K562 (cell line): ENCODE measurements at regions not wholly inside any gene's neighbourhood (a gene's known extent, or its start where the extent isn't known, plus 50 kb on each side); places are given as distances from the start of the nearest gene placed in this dataset.
A peak's percentile ranks its signal among the peaks of the same experiment; 100 is the strongest.

ENCODE experiments used
- BRF1 ChIP-seq: IDR thresholded peaks from 3 replicates; pipeline ENCODE4 v1.6.1; 2011; ENCODE audit warnings: borderline replicate concordance, mild to moderate bottlenecking; ENCODE audit not compliant: insufficient read length; ENCODE audit errors: extremely low read depth
- CC2D1A ChIP-seq: fragments of 450-650 bp; IDR thresholded peaks from 2 replicates; pipeline ENCODE4 v1.6.1; 2017; ENCODE audit warnings: mild to moderate bottlenecking
- CEBPB ChIP-seq: fragments of 450-650 bp; IDR thresholded peaks from 2 replicates; pipeline ENCODE4 v1.6.1; 2016; ENCODE audit warnings: missing genetic modification characterization, missing compliant biosample characterization
- DIDO1 ChIP-seq: fragments of 450-650 bp; IDR thresholded peaks from 2 replicates; pipeline ENCODE4 v1.6.1; 2016; ENCODE audit warnings: low read depth, missing biosample characterization, missing genetic modification characterization
- DPF2 ChIP-seq: fragments of 450-650 bp; IDR thresholded peaks from 2 replicates; pipeline ENCODE4 v1.6.1; 2016
- EGR1 ChIP-seq: fragments of 450-650 bp; conservative IDR thresholded peaks from 2 replicates; pipeline ENCODE4 v1.6.1; 2017; ENCODE audit warnings: mild to moderate bottlenecking
- EHMT2 ChIP-seq: fragments of 450-650 bp; IDR thresholded peaks from 2 replicates; pipeline ENCODE4 v1.6.1; 2018; ENCODE audit warnings: antibody characterized with exemption
- ELF2 ChIP-seq: fragments of 250-450 bp; sonication (Bioruptor Pico); IDR thresholded peaks from 2 replicates; pipeline ENCODE4 v1.5.0; 2021; ENCODE audit warnings: mild to moderate bottlenecking
- ETV5 ChIP-seq: sonication (generic); formaldehyde crosslinking; IDR thresholded peaks from 2 replicates; pipeline ENCODE4 v1.4.0; 2020; ENCODE audit warnings: low read depth, mild to moderate bottlenecking, missing genetic modification reagents
- FOXA3 ChIP-seq, 2 experiments: fragments of 450-650 bp in 1 of 2; sonication (generic) in 1 of 2; formaldehyde crosslinking; IDR thresholded peaks in 1 of 2; conservative IDR thresholded peaks in 1 of 2; 2 replicates each; pipeline versions ENCODE4 v1.4.0 to v1.8.0; 2020 to 2022; ENCODE audit warnings: mild to moderate bottlenecking in 2 of 2, missing genetic modification reagents in 1 of 2
- GABPB1 ChIP-seq: sonication (generic); formaldehyde crosslinking; IDR thresholded peaks from 2 replicates; pipeline ENCODE4 v1.8.0; 2022; ENCODE audit warnings: mild to moderate bottlenecking, missing genetic modification reagents
- GATA2 ChIP-seq: sonication (generic); formaldehyde crosslinking; IDR thresholded peaks from 2 replicates; pipeline ENCODE4 v1.4.0; 2020; ENCODE audit warnings: mild to moderate bottlenecking, missing genetic modification reagents
- HOXB6 ChIP-seq: fragments of 250-450 bp; sonication (Bioruptor Pico); IDR thresholded peaks from 2 replicates; pipeline ENCODE4 v1.5.1; 2022; ENCODE audit warnings: mild to moderate bottlenecking, borderline replicate concordance
- KAT8 ChIP-seq: fragments of 450-650 bp; IDR thresholded peaks from 2 replicates; pipeline ENCODE4 v1.6.1; 2016; ENCODE audit warnings: low read depth, mild to moderate bottlenecking
- PCBP1 ChIP-seq: fragments of 200-400 bp; formaldehyde crosslinking; IDR thresholded peaks from 2 replicates; pipeline ENCODE4 v1.6.1; 2018; ENCODE audit warnings: mild to moderate bottlenecking, low read depth, low read length; ENCODE audit not compliant: poor library complexity, severe bottlenecking
- PHF20 ChIP-seq: fragments of 450-650 bp; IDR thresholded peaks from 2 replicates; pipeline ENCODE4 v1.6.1; 2018; ENCODE audit not compliant: partially characterized antibody
- POLR2AphosphoS5 ChIP-seq: IDR thresholded peaks from 2 replicates; pipeline ENCODE4 v1.6.1; 2011; ENCODE audit warnings: mild to moderate bottlenecking, low read depth, low read length, moderate library complexity; ENCODE audit not compliant: control insufficient read depth, insufficient read depth
- PPARD ChIP-seq: fragments of 250-450 bp; sonication (Bioruptor Pico); IDR thresholded peaks from 2 replicates; pipeline ENCODE4 v1.8.0; 2022; ENCODE audit warnings: inconsistent platforms, mild to moderate bottlenecking, moderate library complexity
- PYGO2 ChIP-seq: fragments of 450-650 bp; IDR thresholded peaks from 2 replicates; pipeline ENCODE4 v1.6.1; 2016; ENCODE audit warnings: mild to moderate bottlenecking, missing genetic modification characterization, moderate library complexity, missing compliant biosample characterization
- SAP30 ChIP-seq: fragments of 200-600 bp; sonication (generic); IDR thresholded peaks from 2 replicates; pipeline ENCODE4 v1.6.1; 2012; ENCODE audit warnings: borderline replicate concordance, low read depth, mild to moderate bottlenecking, moderate library complexity, low read length, control low read depth, inconsistent platforms; ENCODE audit not compliant: insufficient read depth, poor library complexity, severe bottlenecking
- SRSF9 ChIP-seq: fragments of 200-400 bp; formaldehyde crosslinking; IDR thresholded peaks from 2 replicates; pipeline ENCODE4 v1.6.1; 2017; ENCODE audit warnings: low read depth, low read length, borderline replicate concordance
- STAG1 ChIP-seq: sonication (generic); formaldehyde crosslinking; IDR thresholded peaks from 2 replicates; pipeline ENCODE4 v1.5.0; 2020; ENCODE audit warnings: missing genetic modification reagents, borderline replicate concordance
- TBP ChIP-seq: optimal IDR thresholded peaks from 2 replicates; pipeline ENCODE3; 2011; ENCODE audit warnings: low read depth, low read length, improper control_type of control experiment
- TCF7 ChIP-seq: sonication (generic); IDR thresholded peaks from 2 replicates; pipeline ENCODE4 v1.6.1; 2016; ENCODE audit warnings: antibody characterized with exemption, borderline replicate concordance
- TCFL5 ChIP-seq: fragments of 250-450 bp; sonication (Bioruptor Pico); conservative IDR thresholded peaks from 2 replicates; pipeline ENCODE4 v1.6.1; 2021; ENCODE audit warnings: mild to moderate bottlenecking, moderate library complexity, matching md5 sums
- XRCC4 ChIP-seq: IDR thresholded peaks from one replicate; pipeline ENCODE4 v1.6.1; 2011; ENCODE audit not compliant: insufficient read depth, insufficient read length; ENCODE audit errors: extremely low read depth
- ZC3H11A ChIP-seq: IDR thresholded peaks from 2 replicates; pipeline ENCODE4 v1.6.1; 2012; ENCODE audit warnings: low read depth, low read length, improper control_type of control experiment
- TF ChIP-seq, protein P1 (sequence below), 2 experiments: fragments of 250-450 bp in 1 of 2; fragments of 450-650 bp in 1 of 2; sonication (Bioruptor Pico) in 1 of 2; IDR thresholded peaks; 2 replicates each; pipeline versions ENCODE4 v1.6.1 to v1.8.0; 2016 to 2021; ENCODE audit warnings: mild to moderate bottlenecking in 2 of 2, moderate library complexity in 2 of 2, missing compliant biosample characterization in 1 of 2, missing genetic modification characterization in 1 of 2
- TF ChIP-seq, protein P2 (sequence below): sonication (generic); formaldehyde crosslinking; IDR thresholded peaks from 2 replicates; pipeline ENCODE4 v1.9.0; 2022; ENCODE audit warnings: mild to moderate bottlenecking, missing genetic modification reagents
- TF ChIP-seq, protein P3 (sequence below): fragments of 450-650 bp; IDR thresholded peaks from one replicate; pipeline ENCODE4 v1.6.1; 2018; ENCODE audit warnings: mild to moderate bottlenecking, moderate library complexity; ENCODE audit not compliant: partially characterized antibody

DNA sequence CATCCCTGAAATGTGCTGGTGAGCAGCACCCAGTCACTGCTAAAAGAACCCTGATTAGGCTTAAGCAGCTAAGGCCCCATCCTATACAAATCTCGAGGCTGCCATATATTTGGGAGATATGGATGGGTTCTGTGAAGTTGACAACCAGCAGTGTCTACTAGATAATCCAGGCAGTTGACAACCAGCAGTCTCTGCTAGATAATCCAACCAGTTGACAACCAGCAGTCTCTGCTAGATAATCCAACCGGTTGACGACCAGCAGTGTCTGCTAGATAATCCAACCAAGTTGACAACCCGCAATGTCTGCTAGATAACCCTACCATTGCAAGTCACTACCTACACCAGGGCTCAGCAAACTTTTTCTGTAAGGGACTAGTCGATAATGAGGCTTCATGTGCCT lies 58.3 kb upstream of the KDM7A start (continued):
- TF ChIP-seq SRSF9 = no peak
- TF ChIP-seq, protein P1, sequence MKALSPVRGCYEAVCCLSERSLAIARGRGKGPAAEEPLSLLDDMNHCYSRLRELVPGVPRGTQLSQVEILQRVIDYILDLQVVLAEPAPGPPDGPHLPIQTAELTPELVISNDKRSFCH (CRISPR knock-in tag; IDR thresholded peaks at IDR 0.05) = no peak
- TF ChIP-seq, protein P1 (tag; IDR thresholded peaks at IDR 0.05) = peak; percentile 47; the same call in 1 of the 2 replicates
- TF ChIP-seq EGR1 = 0 out of 2 replicates have a peak, but pooled peaks have one; percentile 7
- TF ChIP-seq PCBP1 = no peak
- TF ChIP-seq ELF2 = no peak
- TF ChIP-seq BRF1 = no peak
- TF ChIP-seq CEBPB = no peak
- TF ChIP-seq TCFL5 (CRISPR knock-in tag) = no peak
- no peak for TF ChIP-seq XRCC4
- TF ChIP-seq GABPB1 = no peak
- TF ChIP-seq POLR2AphosphoS5 = peak; percentile 91
- TF ChIP-seq CC2D1A = peak; percentile 77; the same call in 1 of the 2 replicates
- no peak for TF ChIP-seq TCF7
- no peak for TF ChIP-seq PPARD (CRISPR knock-in tag)
- TF ChIP-seq TBP = no peak
- TF ChIP-seq KAT8 = no peak
- no peak for TF ChIP-seq HOXB6 (CRISPR knock-in tag)
- TF ChIP-seq PHF20 = no peak
- no peak for TF ChIP-seq ETV5 (CRISPR knock-in tag)
- no peak for TF ChIP-seq DPF2
- TF ChIP-seq, protein P2, sequence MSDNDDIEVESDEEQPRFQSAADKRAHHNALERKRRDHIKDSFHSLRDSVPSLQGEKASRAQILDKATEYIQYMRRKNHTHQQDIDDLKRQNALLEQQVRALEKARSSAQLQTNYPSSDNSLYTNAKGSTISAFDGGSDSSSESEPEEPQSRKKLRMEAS (CRISPR knock-in tag) = no peak
- TF ChIP-seq STAG1 = no peak
- no peak for TF ChIP-seq FOXA3 (CRISPR knock-in tag; conservative IDR thresholded peaks at IDR 0.05 in 1 of 2, IDR thresholded peaks at IDR 0.05 in 1 of 2)
- no peak for TF ChIP-seq PYGO2 (tag)
- TF ChIP-seq SAP30 = no peak
- TF ChIP-seq, protein P3, sequence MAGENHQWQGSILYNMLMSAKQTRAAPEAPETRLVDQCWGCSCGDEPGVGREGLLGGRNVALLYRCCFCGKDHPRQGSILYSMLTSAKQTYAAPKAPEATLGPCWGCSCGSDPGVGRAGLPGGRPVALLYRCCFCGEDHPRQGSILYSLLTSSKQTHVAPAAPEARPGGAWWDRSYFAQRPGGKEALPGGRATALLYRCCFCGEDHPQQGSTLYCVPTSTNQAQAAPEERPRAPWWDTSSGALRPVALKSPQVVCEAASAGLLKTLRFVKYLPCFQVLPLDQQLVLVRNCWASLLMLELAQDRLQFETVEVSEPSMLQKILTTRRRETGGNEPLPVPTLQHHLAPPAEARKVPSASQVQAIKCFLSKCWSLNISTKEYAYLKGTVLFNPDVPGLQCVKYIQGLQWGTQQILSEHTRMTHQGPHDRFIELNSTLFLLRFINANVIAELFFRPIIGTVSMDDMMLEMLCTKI = no peak
- TF ChIP-seq ZC3H11A = no peak
- no peak for TF ChIP-seq DIDO1 (tag)
- TF ChIP-seq GATA2 = peak; percentile 41; the same call in 1 of the 2 replicates
- peak; percentile 96 for TF ChIP-seq EHMT2
